WTC11 (cell line): ENCODE measurements at regions not wholly inside any gene's neighbourhood (a gene's known extent, or its start where the extent isn't known, plus 50 kb on each side); places are given as distances from the start of the nearest gene placed in this dataset.

Experiments
- JUN ChIP-seq: sonication (generic); formaldehyde crosslinking; IDR thresholded peaks from 2 replicates; pipeline ENCODE4 v1.8.0; 2023; ENCODE audit warnings: mild to moderate bottlenecking, missing genetic modification reagents
- SMAD3 ChIP-seq: sonication (generic); formaldehyde crosslinking; IDR thresholded peaks from 2 replicates; pipeline ENCODE4 v1.8.0; 2022; ENCODE audit warnings: missing genetic modification reagents, mild to moderate bottlenecking, borderline replicate concordance
- TF ChIP-seq, protein P1 (sequence below): fragments of 200-600 bp; IDR thresholded peaks from 2 replicates; pipeline ENCODE4 v1.8.0; 2022; ENCODE audit warnings: antibody characterized with exemption
- TF ChIP-seq, protein P2 (sequence below): sonication (generic); formaldehyde crosslinking; IDR thresholded peaks from 2 replicates; pipeline ENCODE4 v1.8.1; 2022; ENCODE audit warnings: mild to moderate bottlenecking, moderate library complexity, missing genetic modification reagents
- TF ChIP-seq, protein P3 (sequence below): sonication (generic); formaldehyde crosslinking; IDR thresholded peaks from 2 replicates; pipeline ENCODE4 v1.8.1; 2022; ENCODE audit warnings: low read depth, missing genetic modification reagents, borderline replicate concordance
- TF ChIP-seq, protein P4 (sequence below): fragments of 250-450 bp; sonication (Bioruptor Pico); IDR thresholded peaks from 2 replicates; pipeline ENCODE4 v1.9.0; 2021; ENCODE audit warnings: mild to moderate bottlenecking, borderline replicate concordance
- TF ChIP-seq, protein P5 (sequence below): sonication (generic); formaldehyde crosslinking; IDR thresholded peaks from 2 replicates; pipeline ENCODE4 v1.8.1; 2022; ENCODE audit warnings: low read depth, mild to moderate bottlenecking, moderate library complexity, missing genetic modification reagents, borderline replicate concordance
- TF ChIP-seq, protein P6 (sequence below): sonication (generic); formaldehyde crosslinking; IDR thresholded peaks from 2 replicates; pipeline ENCODE4 v1.8.0; 2022; ENCODE audit warnings: mild to moderate bottlenecking, missing genetic modification reagents
- TF ChIP-seq, protein P7 (sequence below): sonication (generic); formaldehyde crosslinking; IDR thresholded peaks from 2 replicates; pipeline ENCODE4 v1.8.0; 2022; ENCODE audit warnings: mild to moderate bottlenecking, missing genetic modification reagents

DNA sequence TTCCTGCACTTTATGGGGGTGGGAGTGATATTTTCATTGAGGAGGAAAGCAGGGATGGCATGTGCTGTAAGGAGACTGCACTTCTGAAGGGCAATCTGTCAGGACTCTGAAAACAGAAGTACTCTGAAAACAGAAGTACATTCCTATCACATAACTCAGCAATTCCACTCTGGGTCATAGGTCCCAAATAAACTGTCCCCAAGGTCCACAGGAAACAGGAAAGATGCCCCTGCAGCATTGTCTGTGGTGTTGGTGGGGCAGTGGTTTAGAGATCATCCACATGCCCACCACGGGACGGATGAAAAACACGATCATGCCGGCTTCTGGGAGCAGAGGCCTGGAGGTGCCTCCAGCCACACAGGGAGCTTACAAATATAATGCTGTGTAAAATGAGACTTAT lies 150.3 kb downstream of the OTOR start:
- TF ChIP-seq, protein P1, sequence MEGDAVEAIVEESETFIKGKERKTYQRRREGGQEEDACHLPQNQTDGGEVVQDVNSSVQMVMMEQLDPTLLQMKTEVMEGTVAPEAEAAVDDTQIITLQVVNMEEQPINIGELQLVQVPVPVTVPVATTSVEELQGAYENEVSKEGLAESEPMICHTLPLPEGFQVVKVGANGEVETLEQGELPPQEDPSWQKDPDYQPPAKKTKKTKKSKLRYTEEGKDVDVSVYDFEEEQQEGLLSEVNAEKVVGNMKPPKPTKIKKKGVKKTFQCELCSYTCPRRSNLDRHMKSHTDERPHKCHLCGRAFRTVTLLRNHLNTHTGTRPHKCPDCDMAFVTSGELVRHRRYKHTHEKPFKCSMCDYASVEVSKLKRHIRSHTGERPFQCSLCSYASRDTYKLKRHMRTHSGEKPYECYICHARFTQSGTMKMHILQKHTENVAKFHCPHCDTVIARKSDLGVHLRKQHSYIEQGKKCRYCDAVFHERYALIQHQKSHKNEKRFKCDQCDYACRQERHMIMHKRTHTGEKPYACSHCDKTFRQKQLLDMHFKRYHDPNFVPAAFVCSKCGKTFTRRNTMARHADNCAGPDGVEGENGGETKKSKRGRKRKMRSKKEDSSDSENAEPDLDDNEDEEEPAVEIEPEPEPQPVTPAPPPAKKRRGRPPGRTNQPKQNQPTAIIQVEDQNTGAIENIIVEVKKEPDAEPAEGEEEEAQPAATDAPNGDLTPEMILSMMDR = no peak
- TF ChIP-seq, protein P2, sequence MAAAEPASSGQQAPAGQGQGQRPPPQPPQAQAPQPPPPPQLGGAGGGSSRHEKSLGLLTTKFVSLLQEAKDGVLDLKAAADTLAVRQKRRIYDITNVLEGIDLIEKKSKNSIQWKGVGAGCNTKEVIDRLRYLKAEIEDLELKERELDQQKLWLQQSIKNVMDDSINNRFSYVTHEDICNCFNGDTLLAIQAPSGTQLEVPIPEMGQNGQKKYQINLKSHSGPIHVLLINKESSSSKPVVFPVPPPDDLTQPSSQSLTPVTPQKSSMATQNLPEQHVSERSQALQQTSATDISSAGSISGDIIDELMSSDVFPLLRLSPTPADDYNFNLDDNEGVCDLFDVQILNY (CRISPR knock-in tag) = no peak
- TF ChIP-seq, protein P3, sequence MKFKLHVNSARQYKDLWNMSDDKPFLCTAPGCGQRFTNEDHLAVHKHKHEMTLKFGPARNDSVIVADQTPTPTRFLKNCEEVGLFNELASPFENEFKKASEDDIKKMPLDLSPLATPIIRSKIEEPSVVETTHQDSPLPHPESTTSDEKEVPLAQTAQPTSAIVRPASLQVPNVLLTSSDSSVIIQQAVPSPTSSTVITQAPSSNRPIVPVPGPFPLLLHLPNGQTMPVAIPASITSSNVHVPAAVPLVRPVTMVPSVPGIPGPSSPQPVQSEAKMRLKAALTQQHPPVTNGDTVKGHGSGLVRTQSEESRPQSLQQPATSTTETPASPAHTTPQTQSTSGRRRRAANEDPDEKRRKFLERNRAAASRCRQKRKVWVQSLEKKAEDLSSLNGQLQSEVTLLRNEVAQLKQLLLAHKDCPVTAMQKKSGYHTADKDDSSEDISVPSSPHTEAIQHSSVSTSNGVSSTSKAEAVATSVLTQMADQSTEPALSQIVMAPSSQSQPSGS (CRISPR knock-in tag) = no peak
- TF ChIP-seq, protein P4, sequence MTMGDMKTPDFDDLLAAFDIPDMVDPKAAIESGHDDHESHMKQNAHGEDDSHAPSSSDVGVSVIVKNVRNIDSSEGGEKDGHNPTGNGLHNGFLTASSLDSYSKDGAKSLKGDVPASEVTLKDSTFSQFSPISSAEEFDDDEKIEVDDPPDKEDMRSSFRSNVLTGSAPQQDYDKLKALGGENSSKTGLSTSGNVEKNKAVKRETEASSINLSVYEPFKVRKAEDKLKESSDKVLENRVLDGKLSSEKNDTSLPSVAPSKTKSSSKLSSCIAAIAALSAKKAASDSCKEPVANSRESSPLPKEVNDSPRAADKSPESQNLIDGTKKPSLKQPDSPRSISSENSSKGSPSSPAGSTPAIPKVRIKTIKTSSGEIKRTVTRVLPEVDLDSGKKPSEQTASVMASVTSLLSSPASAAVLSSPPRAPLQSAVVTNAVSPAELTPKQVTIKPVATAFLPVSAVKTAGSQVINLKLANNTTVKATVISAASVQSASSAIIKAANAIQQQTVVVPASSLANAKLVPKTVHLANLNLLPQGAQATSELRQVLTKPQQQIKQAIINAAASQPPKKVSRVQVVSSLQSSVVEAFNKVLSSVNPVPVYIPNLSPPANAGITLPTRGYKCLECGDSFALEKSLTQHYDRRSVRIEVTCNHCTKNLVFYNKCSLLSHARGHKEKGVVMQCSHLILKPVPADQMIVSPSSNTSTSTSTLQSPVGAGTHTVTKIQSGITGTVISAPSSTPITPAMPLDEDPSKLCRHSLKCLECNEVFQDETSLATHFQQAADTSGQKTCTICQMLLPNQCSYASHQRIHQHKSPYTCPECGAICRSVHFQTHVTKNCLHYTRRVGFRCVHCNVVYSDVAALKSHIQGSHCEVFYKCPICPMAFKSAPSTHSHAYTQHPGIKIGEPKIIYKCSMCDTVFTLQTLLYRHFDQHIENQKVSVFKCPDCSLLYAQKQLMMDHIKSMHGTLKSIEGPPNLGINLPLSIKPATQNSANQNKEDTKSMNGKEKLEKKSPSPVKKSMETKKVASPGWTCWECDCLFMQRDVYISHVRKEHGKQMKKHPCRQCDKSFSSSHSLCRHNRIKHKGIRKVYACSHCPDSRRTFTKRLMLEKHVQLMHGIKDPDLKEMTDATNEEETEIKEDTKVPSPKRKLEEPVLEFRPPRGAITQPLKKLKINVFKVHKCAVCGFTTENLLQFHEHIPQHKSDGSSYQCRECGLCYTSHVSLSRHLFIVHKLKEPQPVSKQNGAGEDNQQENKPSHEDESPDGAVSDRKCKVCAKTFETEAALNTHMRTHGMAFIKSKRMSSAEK = no peak
- no peak for TF ChIP-seq JUN (CRISPR knock-in tag)
- no peak for TF ChIP-seq SMAD3 (CRISPR knock-in tag)
- TF ChIP-seq, protein P5, sequence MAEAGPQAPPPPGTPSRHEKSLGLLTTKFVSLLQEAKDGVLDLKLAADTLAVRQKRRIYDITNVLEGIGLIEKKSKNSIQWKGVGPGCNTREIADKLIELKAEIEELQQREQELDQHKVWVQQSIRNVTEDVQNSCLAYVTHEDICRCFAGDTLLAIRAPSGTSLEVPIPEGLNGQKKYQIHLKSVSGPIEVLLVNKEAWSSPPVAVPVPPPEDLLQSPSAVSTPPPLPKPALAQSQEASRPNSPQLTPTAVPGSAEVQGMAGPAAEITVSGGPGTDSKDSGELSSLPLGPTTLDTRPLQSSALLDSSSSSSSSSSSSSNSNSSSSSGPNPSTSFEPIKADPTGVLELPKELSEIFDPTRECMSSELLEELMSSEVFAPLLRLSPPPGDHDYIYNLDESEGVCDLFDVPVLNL (CRISPR knock-in tag) = no peak
- TF ChIP-seq, protein P6, sequence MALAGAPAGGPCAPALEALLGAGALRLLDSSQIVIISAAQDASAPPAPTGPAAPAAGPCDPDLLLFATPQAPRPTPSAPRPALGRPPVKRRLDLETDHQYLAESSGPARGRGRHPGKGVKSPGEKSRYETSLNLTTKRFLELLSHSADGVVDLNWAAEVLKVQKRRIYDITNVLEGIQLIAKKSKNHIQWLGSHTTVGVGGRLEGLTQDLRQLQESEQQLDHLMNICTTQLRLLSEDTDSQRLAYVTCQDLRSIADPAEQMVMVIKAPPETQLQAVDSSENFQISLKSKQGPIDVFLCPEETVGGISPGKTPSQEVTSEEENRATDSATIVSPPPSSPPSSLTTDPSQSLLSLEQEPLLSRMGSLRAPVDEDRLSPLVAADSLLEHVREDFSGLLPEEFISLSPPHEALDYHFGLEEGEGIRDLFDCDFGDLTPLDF (CRISPR knock-in tag) = no peak
- TF ChIP-seq, protein P7, sequence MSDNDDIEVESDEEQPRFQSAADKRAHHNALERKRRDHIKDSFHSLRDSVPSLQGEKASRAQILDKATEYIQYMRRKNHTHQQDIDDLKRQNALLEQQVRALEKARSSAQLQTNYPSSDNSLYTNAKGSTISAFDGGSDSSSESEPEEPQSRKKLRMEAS (CRISPR knock-in tag) = no peak
